HG02981 (cell line): ENCODE measurements at regions not wholly inside any gene's neighbourhood (a gene's known extent, or its start where the extent isn't known, plus 50 kb on each side); places are given as distances from the start of the nearest gene placed in this dataset.
"Not testable (repeated sequence)": the region's sequence is repeated elsewhere in the genome, so short reads cannot be mapped to it uniquely, and the experiment has no call there.

Experiments used
- ATAC-seq: cut with Tn5 transposase; IDR thresholded peaks from one replicate; pipeline ENCODE4 v1.9.1; 2021; ENCODE audit warnings: mild to moderate bottlenecking, moderate library complexity; ENCODE audit not compliant: unreplicated experiment

- no peak for ATAC-seq
Measured at GRCh38 chr2:52107124-52107523, 1075.2 kb upstream of the NRXN1 start.

GRCh38 chr2:52097071-52097470, 1065.1 kb upstream of the NRXN1 start:
- ATAC-seq: no peak

- no peak for ATAC-seq
Measured at GRCh38 chr2:52084759-52085158, 1052.8 kb upstream of the NRXN1 start.

- ATAC-seq: no peak
Measured at GRCh38 chr2:52083214-52083613, 1051.3 kb upstream of the NRXN1 start.

- ATAC-seq: no peak
Measured at GRCh38 chr2:52082646-52083045, 1050.7 kb upstream of the NRXN1 start.

- no peak for ATAC-seq
Measured at GRCh38 chr2:52079602-52080001, 1047.7 kb upstream of the NRXN1 start.

GRCh38 chr2:52077159-52077558, 1045.2 kb upstream of the NRXN1 start:
- no peak for ATAC-seq

GRCh38 chr2:52074130-52074719, 1042.3 kb upstream of the NRXN1 start:
- no peak for ATAC-seq

GRCh38 chr2:52072949-52073348, 1041.0 kb upstream of the NRXN1 start:
- ATAC-seq: no peak

- ATAC-seq: no peak
Measured at GRCh38 chr2:52070665-52071064, 1038.7 kb upstream of the NRXN1 start.

GRCh38 chr2:52064234-52064633, 1032.3 kb upstream of the NRXN1 start:
- no peak for ATAC-seq

GRCh38 chr2:52054824-52055223, 1022.9 kb upstream of the NRXN1 start:
- no peak for ATAC-seq

- no peak for ATAC-seq
Measured at GRCh38 chr2:52036853-52037252, 1004.9 kb upstream of the NRXN1 start.

GRCh38 chr2:52036024-52036423, 1004.1 kb upstream of the NRXN1 start:
- no peak for ATAC-seq

- no peak for ATAC-seq
Measured at GRCh38 chr2:52035391-52035790, 1003.5 kb upstream of the NRXN1 start.

GRCh38 chr2:52034706-52035105, 1002.8 kb upstream of the NRXN1 start:
- no peak for ATAC-seq

- no peak for ATAC-seq
Measured at GRCh38 chr2:52022006-52022405, 990.1 kb upstream of the NRXN1 start.

GRCh38 chr2:52017646-52018235, 985.8 kb upstream of the NRXN1 start:
- ATAC-seq: no peak

- not testable (repeated sequence) for ATAC-seq
Measured at GRCh38 chr2:52006821-52007366, 975.0 kb upstream of the NRXN1 start.

GRCh38 chr2:52000151-52000855, 968.4 kb upstream of the NRXN1 start:
- no peak for ATAC-seq

- no peak for ATAC-seq
Measured at GRCh38 chr2:51998890-51999289, 967.0 kb upstream of the NRXN1 start.

GRCh38 chr2:51997571-51997970, 965.6 kb upstream of the NRXN1 start:
- ATAC-seq: no peak
